Esophagus muscularis mucosa (tissue), 3 donors: ENCODE measurements at regions not wholly inside any gene's neighbourhood (a gene's known extent, or its start where the extent isn't known, plus 50 kb on each side); places are given as distances from the start of the nearest gene placed in this dataset.

Experiments used
- POLR2A ChIP-seq: fragments of 450-650 bp; IDR thresholded peaks from one replicate; pipeline ENCODE4 v1.6.1; 2017; ENCODE audit warnings: antibody characterized with exemption, moderate library complexity, mild to moderate bottlenecking, low read depth
- POLR2AphosphoS5 ChIP-seq, 2 donors: sonication (generic); formaldehyde crosslinking; IDR thresholded peaks; one replicate each; pipeline ENCODE4 v1.6.1; 2017; ENCODE audit warnings: antibody characterized with exemption in 2 of 2
- TF ChIP-seq, protein P1 (sequence below), 3 experiments: fragments of 200-600 bp in 2 of 3; fragments of 450-650 bp in 1 of 3; sonication (generic) in 2 of 3; IDR thresholded peaks; one replicate each; pipeline ENCODE4 v1.5.1; 2017 to 2019; ENCODE audit warnings: antibody characterized with exemption in 3 of 3, mild to moderate bottlenecking in 2 of 3, moderate library complexity in 1 of 3

DNA sequence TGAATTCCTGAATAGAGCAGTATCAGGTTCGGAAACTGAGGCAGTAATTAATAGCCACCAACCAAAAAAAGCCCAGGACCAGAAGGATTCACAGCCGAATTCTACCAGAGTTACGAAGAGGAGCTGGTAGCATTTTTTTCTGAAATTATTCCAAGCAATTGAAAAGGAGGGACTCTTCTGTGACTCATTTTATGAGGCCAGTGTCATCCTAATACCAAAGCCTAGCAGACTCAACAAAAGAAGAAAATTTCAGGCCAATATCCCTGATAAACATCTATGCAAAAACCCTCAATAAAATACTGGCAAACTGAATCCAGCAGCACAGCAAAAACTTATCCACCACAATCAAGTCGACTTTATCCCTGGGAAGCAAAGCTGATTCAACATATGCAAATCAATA, 202.3 kb upstream of the SLC16A7 start:
- TF ChIP-seq POLR2AphosphoS5 (IDR thresholded peaks at IDR 0.05) (no peak), POLR2A (no peak)
- TF ChIP-seq, protein P1, sequence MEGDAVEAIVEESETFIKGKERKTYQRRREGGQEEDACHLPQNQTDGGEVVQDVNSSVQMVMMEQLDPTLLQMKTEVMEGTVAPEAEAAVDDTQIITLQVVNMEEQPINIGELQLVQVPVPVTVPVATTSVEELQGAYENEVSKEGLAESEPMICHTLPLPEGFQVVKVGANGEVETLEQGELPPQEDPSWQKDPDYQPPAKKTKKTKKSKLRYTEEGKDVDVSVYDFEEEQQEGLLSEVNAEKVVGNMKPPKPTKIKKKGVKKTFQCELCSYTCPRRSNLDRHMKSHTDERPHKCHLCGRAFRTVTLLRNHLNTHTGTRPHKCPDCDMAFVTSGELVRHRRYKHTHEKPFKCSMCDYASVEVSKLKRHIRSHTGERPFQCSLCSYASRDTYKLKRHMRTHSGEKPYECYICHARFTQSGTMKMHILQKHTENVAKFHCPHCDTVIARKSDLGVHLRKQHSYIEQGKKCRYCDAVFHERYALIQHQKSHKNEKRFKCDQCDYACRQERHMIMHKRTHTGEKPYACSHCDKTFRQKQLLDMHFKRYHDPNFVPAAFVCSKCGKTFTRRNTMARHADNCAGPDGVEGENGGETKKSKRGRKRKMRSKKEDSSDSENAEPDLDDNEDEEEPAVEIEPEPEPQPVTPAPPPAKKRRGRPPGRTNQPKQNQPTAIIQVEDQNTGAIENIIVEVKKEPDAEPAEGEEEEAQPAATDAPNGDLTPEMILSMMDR (IDR thresholded peaks at IDR 0.05): no peak
